GM12878 (cell line): ENCODE measurements at regions not wholly inside any gene's neighbourhood (a gene's known extent, or its start where the extent isn't known, plus 50 kb on each side); places are given as distances from the start of the nearest gene placed in this dataset.

Experiments
- ATAC-seq: fragments of 200-7000 bp; cut with Tn5 transposase; 3 replicates; pipeline ENCODE4 v1.9.1; 2020; ENCODE audit warnings: mild to moderate bottlenecking, moderate library complexity
- BruUV-seq: library from RNA; stranded (reverse); fragments of 400-500 nt; replicated peaks from 2 replicates; lab custom pipeline; 2021; lab: Mats Ljungman, UMichigan
- CTCF ChIA-PET: fragments of 300-600 bp; sonication (Branson Sonifier 250); formaldehyde crosslinking; extraction: SDS; loops from one replicate; lab custom pipeline; 2021; ENCODE audit warnings: inconsistent platforms; lab: Yijun Ruan, JAX
- POLR2A ChIA-PET: fragments of 350-600 bp; formaldehyde crosslinking; extraction: SDS; loops from one replicate; lab custom pipeline; 2021; ENCODE audit warnings: inconsistent platforms; lab: Charles Lee
- RAD21 ChIA-PET: fragments of 300-600 bp; sonication (Branson Sonifier 250); formaldehyde crosslinking; loops from one replicate; lab custom pipeline; 2023; ENCODE audit warnings: antibody characterized with exemption; ENCODE audit not compliant: unreplicated experiment; lab: Charles Lee
- SMC1A ChIA-PET: fragments of 300-600 bp; sonication (Branson Sonifier 250); formaldehyde crosslinking; loops from one replicate; lab custom pipeline; 2023; ENCODE audit not compliant: unreplicated experiment, uncharacterized antibody; lab: Charles Lee
- DNase-seq: peaks from one replicate; pipeline ENCODE4 v3.0.0-alpha.2; 2011; ENCODE audit warnings: low read depth, low spot score
- FAIRE-seq: peaks from 3 replicates; lab custom pipeline; 2011; peaks lifted over from hg19 to GRCh38; lab: Jason Lieb, UNC
- H2AFZ ChIP-seq: 2 replicates; pipeline ENCODE4 v1.6.0; 2011; ENCODE audit warnings: low read depth, low read length, control low read depth; ENCODE audit not compliant: control insufficient read depth
- H3K27ac ChIP-seq: 2 replicates; pipeline ENCODE4 v1.5.1; 2011; ENCODE audit warnings: control low read depth; ENCODE audit not compliant: control insufficient read depth, insufficient read depth
- H3K27me3 ChIP-seq, 2 experiments: replicated peaks in 1 of 2; 2 replicates each; pipeline versions ENCODE4 v1.6.0 to v1.6.1; 2011; ENCODE audit warnings: low read length in 1 of 2; ENCODE audit not compliant: control insufficient read depth in 2 of 2, insufficient read depth in 2 of 2
- H3K36me3 ChIP-seq, 2 experiments: 2 replicates each; pipeline ENCODE4 v1.5.1; 2011; ENCODE audit warnings: low read length in 1 of 2; ENCODE audit not compliant: control insufficient read depth in 2 of 2, insufficient read depth in 2 of 2
- H3K4me1 ChIP-seq: 2 replicates; pipeline ENCODE4 v1.6.1; 2011; ENCODE audit warnings: mild to moderate bottlenecking, low read length, moderate library complexity, mixed read lengths; ENCODE audit not compliant: control insufficient read depth, insufficient read depth
- H3K4me2 ChIP-seq: 2 replicates; pipeline ENCODE4 v1.6.0; 2011; ENCODE audit warnings: control low read depth; ENCODE audit not compliant: control insufficient read depth, insufficient read depth
- H3K4me3 ChIP-seq: fragments of 200-600 bp; sonication (generic); 2 replicates; pipeline ENCODE4 v1.5.1; 2016
- H3K79me2 ChIP-seq: 2 replicates; pipeline ENCODE4 v1.6.0; 2011; ENCODE audit warnings: low read length; ENCODE audit not compliant: control insufficient read depth, insufficient read depth
- H3K9ac ChIP-seq: 2 replicates; pipeline ENCODE4 v1.8.0; 2011; ENCODE audit warnings: low read length, control low read depth, mixed read lengths; ENCODE audit not compliant: control insufficient read depth, insufficient read depth
- H3K9me3 ChIP-seq: replicated peaks from 3 replicates; pipeline ENCODE4 v1.5.1; 2011; ENCODE audit warnings: mild to moderate bottlenecking, low read length; ENCODE audit not compliant: control insufficient read depth, insufficient read depth
- H4K20me1 ChIP-seq: 2 replicates; pipeline ENCODE4 v1.6.0; 2011; ENCODE audit not compliant: control insufficient read depth, insufficient read depth
- BACH1 ChIP-seq: fragments of 450-650 bp; IDR thresholded peaks from 2 replicates; pipeline ENCODE4 v1.6.1; 2017; ENCODE audit warnings: mild to moderate bottlenecking, borderline replicate concordance
- CEBPB ChIP-seq, 2 experiments: fragments of 150-350 bp in 1 of 2; IDR thresholded peaks; 2 replicates each; pipeline ENCODE4 v1.6.1; 2012 to 2014; ENCODE audit warnings: low read depth in 2 of 2, low read length in 2 of 2, borderline replicate concordance in 1 of 2, inconsistent platforms in 1 of 2
- MXI1 ChIP-seq: fragments of 150-350 bp; IDR thresholded peaks from 2 replicates; pipeline ENCODE4 v1.6.1; 2011; ENCODE audit warnings: low read depth, mild to moderate bottlenecking, inconsistent platforms, low read length, improper control_type of control experiment
- MYC ChIP-seq: IDR thresholded peaks from 2 replicates; pipeline ENCODE4 v1.6.1; 2011; ENCODE audit warnings: mild to moderate bottlenecking, low read length, moderate library complexity, inconsistent platforms; ENCODE audit not compliant: insufficient read depth, insufficient replicate concordance, insufficient read length, severe bottlenecking
- NFXL1 ChIP-seq: fragments of 450-650 bp; IDR thresholded peaks from 2 replicates; pipeline ENCODE4 v1.6.1; 2017; ENCODE audit warnings: antibody characterized with exemption, mild to moderate bottlenecking, borderline replicate concordance
- STAT1 ChIP-seq: fragments of 450-650 bp; conservative IDR thresholded peaks from 2 replicates; pipeline ENCODE4 v1.6.1; 2014; ENCODE audit warnings: antibody characterized with exemption, mild to moderate bottlenecking
- SUPT20H ChIP-seq: IDR thresholded peaks from 2 replicates; pipeline ENCODE4 v1.6.1; 2011; ENCODE audit warnings: low read depth, mild to moderate bottlenecking, low read length, moderate library complexity, borderline replicate concordance; ENCODE audit not compliant: control insufficient read depth
- TBL1XR1 ChIP-seq: IDR thresholded peaks from 2 replicates; pipeline ENCODE4 v1.6.1; 2012; ENCODE audit warnings: low read depth, low read length, improper control_type of control experiment
- WGBS: methylation state at CpG from one replicate; pipeline ENCODE4 v1.1.6; 2016; ENCODE audit warnings: low lambda C conversion rate; ENCODE audit not compliant: insufficient replicate concordance, insufficient coverage; ENCODE audit errors: missing lambda C conversion rate; 5-methylcytosine and 5-hydroxymethylcytosine counted together
- in situ Hi-C: fragments of 300-500 bp; cut with MboI; formaldehyde crosslinking; loops from 9 replicates; pipeline ENCODE4 v1.14.3; 2018; ENCODE audit warnings: mixed read lengths
- intact Hi-C: fragments of 100-400 bp; cut with micrococcal nuclease; formaldehyde crosslinking; loops from one replicate; pipeline ENCODE4 v1.14.2; 2022; ENCODE audit not compliant: unreplicated experiment
- TF ChIP-seq, protein P1 (sequence below): fragments of 450-650 bp; formaldehyde crosslinking; IDR thresholded peaks from 2 replicates; pipeline ENCODE4 v1.5.0; 2022; ENCODE audit warnings: mild to moderate bottlenecking, missing genetic modification characterization
- TF ChIP-seq, protein P2 (sequence below): IDR thresholded peaks from 2 replicates; pipeline ENCODE4 v1.6.1; 2012; ENCODE audit warnings: low read depth, low read length, improper control_type of control experiment

DNA sequence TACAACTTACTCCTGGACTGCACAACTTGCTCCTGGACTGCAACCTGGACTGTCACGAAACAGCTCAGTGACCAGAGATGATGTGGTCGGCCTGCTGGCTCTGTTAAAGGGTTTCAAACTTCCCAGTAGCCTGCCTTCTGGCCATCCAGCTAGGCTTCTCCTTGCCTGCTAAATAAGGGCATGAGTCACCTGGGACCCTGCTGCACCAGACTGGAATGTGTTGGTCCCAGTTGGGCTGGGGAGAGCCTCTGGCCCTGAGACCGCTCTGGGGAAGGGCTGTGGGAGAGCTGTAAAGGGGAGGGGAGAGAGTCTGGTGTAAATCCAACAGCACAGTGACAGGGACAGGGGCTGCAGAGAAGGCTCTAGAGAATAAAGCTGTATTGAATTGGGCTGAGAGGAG lies 165.8 kb downstream of the VSIG4 start:
- intact Hi-C loops (loop anchor here (5.0 kb wide), 1 partner anchor 292 kb away; no protein-coding TSS in a partner anchor), in situ Hi-C loops (no loop called here)
- no peaks in the 10 kb centered on the region for H4K20me1 ChIP-seq
- RAD21 ChIA-PET, result no interaction called here
- no TSS peak for BruUV-seq
- CTCF ChIA-PET, result no interaction called here
- no peak overlapping the region for H3K4me2 ChIP-seq
- H3K36me3 ChIP-seq, result no peaks in the 10 kb centered on the region
- H3K4me1 ChIP-seq, result no peaks in the 10 kb centered on the region
- WGBS, result 56% methylated on average over 3 of the region's 3 CpGs
- no peak for FAIRE-seq
- no peaks in the 10 kb centered on the region; the same call in 2 of the 3 replicates for H3K9me3 ChIP-seq
- no peak overlapping the region for H3K4me3 ChIP-seq
- no peak overlapping the region for H3K27ac ChIP-seq
- no peaks in the 10 kb centered on the region for H3K27me3 ChIP-seq
- H3K79me2 ChIP-seq, result no peaks in the 10 kb centered on the region
- POLR2A ChIA-PET, result no interaction called here
- ATAC-seq, result no peak
- SMC1A ChIA-PET, result no interaction called here
- no peak for DNase-seq
- no peak overlapping the region for H2AFZ ChIP-seq
- TF ChIP-seq MXI1, result no peak
- TF ChIP-seq, protein P1, sequence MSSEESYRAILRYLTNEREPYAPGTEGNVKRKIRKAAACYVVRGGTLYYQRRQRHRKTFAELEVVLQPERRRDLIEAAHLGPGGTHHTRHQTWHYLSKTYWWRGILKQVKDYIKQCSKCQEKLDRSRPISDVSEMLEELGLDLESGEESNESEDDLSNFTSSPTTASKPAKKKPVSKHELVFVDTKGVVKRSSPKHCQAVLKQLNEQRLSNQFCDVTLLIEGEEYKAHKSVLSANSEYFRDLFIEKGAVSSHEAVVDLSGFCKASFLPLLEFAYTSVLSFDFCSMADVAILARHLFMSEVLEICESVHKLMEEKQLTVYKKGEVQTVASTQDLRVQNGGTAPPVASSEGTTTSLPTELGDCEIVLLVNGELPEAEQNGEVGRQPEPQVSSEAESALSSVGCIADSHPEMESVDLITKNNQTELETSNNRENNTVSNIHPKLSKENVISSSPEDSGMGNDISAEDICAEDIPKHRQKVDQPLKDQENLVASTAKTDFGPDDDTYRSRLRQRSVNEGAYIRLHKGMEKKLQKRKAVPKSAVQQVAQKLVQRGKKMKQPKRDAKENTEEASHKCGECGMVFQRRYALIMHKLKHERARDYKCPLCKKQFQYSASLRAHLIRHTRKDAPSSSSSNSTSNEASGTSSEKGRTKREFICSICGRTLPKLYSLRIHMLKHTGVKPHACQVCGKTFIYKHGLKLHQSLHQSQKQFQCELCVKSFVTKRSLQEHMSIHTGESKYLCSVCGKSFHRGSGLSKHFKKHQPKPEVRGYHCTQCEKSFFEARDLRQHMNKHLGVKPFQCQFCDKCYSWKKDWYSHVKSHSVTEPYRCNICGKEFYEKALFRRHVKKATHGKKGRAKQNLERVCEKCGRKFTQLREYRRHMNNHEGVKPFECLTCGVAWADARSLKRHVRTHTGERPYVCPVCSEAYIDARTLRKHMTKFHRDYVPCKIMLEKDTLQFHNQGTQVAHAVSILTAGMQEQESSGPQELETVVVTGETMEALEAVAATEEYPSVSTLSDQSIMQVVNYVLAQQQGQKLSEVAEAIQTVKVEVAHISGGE, result no peak
- TF ChIP-seq, protein P2, sequence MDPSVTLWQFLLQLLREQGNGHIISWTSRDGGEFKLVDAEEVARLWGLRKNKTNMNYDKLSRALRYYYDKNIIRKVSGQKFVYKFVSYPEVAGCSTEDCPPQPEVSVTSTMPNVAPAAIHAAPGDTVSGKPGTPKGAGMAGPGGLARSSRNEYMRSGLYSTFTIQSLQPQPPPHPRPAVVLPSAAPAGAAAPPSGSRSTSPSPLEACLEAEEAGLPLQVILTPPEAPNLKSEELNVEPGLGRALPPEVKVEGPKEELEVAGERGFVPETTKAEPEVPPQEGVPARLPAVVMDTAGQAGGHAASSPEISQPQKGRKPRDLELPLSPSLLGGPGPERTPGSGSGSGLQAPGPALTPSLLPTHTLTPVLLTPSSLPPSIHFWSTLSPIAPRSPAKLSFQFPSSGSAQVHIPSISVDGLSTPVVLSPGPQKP, result no peak
- TF ChIP-seq MYC, result no peak
- no peak for TF ChIP-seq CEBPB (IDR thresholded peaks at IDR 0.05; ENCODE audit: borderline replicate concordance in 1 of 2, low read depth in 2 of 2, low read length in 2 of 2)
- no peak for TF ChIP-seq BACH1
- TF ChIP-seq STAT1, result no peak
- no peak for TF ChIP-seq NFXL1
- TF ChIP-seq TBL1XR1, result no peak
- TF ChIP-seq SUPT20H, result no peak
- H3K9ac ChIP-seq, result no peak overlapping the region
